ENCODE measurements at regions not wholly inside any gene's neighbourhood (a gene's known extent, or its start where the extent isn't known, plus 50 kb on each side); places are given as distances from the start of the nearest gene placed in this dataset.

GRCh38 chr14:101460521-101460920 is 100.8 kb upstream of the DIO3 start:
- Histone ChIP-seq H3K9me3 (ENCODE audit: low read length) (no peaks in the 10 kb centered on the region), H3K27me3 (ENCODE audit: insufficient read depth, low read depth, low read length) (peaks cover 56% of the 10 kb centered on the region)
- TF ChIP-seq EP300 (conservative IDR thresholded peaks at IDR 0.05; ENCODE audit: poor library complexity, severe bottlenecking), result no peak
- no peak for TF ChIP-seq SMC3 (conservative IDR thresholded peaks at IDR 0.05; ENCODE audit: poor library complexity)

DNA sequence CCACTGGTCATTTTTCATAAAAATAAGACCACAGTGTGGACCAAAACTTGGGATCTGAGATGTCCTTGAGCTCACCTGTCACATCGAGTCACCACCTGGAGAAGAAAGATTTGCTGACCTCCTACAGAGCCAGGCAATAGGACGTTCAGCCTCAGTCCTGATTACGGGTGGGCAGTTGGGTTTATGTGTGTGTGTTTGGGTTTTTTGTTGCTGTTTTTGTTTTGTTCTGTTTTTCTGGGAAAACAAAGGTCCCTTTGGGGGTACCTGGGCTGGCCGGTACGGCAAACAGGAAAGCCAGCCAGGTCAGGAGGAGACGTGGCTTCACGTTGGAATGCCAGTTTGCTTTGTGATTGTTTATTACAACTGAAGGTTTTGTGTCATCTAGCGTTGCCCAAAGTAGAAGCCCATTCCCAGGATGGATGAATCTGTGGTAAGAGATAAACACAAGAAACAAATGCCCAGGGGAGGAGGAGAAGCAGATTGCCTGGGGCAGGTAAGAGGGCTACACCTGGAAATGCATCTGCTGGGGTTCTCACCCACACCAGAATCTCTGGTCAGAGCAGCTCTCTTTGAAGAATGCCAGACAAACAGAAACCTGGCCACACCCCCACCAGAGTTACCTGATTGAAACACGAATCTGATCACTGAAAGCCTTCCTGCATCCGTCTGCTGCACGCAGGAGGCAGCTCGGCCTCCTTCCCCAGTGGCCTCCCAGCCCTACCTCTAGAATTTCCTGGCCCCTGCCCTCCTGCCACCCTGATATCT is 100.1 kb upstream of the DIO3 start:
- TF ChIP-seq RAD21 (conservative IDR thresholded peaks at IDR 0.05) (no peak), MXI1 (conservative IDR thresholded peaks at IDR 0.05; ENCODE audit: poor library complexity, severe bottlenecking) (no peak), EZH2 (IDR thresholded peaks at IDR 0.05; ENCODE audit: borderline replicate concordance, insufficient read depth, low read length, poor library complexity, severe bottlenecking) (no peak)
- TF ChIP-seq, protein P1, sequence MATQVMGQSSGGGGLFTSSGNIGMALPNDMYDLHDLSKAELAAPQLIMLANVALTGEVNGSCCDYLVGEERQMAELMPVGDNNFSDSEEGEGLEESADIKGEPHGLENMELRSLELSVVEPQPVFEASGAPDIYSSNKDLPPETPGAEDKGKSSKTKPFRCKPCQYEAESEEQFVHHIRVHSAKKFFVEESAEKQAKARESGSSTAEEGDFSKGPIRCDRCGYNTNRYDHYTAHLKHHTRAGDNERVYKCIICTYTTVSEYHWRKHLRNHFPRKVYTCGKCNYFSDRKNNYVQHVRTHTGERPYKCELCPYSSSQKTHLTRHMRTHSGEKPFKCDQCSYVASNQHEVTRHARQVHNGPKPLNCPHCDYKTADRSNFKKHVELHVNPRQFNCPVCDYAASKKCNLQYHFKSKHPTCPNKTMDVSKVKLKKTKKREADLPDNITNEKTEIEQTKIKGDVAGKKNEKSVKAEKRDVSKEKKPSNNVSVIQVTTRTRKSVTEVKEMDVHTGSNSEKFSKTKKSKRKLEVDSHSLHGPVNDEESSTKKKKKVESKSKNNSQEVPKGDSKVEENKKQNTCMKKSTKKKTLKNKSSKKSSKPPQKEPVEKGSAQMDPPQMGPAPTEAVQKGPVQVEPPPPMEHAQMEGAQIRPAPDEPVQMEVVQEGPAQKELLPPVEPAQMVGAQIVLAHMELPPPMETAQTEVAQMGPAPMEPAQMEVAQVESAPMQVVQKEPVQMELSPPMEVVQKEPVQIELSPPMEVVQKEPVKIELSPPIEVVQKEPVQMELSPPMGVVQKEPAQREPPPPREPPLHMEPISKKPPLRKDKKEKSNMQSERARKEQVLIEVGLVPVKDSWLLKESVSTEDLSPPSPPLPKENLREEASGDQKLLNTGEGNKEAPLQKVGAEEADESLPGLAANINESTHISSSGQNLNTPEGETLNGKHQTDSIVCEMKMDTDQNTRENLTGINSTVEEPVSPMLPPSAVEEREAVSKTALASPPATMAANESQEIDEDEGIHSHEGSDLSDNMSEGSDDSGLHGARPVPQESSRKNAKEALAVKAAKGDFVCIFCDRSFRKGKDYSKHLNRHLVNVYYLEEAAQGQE (IDR thresholded peaks at IDR 0.05; ENCODE audit: borderline replicate concordance), result no peak
- TF ChIP-seq, protein P2, sequence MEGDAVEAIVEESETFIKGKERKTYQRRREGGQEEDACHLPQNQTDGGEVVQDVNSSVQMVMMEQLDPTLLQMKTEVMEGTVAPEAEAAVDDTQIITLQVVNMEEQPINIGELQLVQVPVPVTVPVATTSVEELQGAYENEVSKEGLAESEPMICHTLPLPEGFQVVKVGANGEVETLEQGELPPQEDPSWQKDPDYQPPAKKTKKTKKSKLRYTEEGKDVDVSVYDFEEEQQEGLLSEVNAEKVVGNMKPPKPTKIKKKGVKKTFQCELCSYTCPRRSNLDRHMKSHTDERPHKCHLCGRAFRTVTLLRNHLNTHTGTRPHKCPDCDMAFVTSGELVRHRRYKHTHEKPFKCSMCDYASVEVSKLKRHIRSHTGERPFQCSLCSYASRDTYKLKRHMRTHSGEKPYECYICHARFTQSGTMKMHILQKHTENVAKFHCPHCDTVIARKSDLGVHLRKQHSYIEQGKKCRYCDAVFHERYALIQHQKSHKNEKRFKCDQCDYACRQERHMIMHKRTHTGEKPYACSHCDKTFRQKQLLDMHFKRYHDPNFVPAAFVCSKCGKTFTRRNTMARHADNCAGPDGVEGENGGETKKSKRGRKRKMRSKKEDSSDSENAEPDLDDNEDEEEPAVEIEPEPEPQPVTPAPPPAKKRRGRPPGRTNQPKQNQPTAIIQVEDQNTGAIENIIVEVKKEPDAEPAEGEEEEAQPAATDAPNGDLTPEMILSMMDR (IDR thresholded peaks at IDR 0.05; ENCODE audit: poor library complexity, severe bottlenecking), result no peak
- no peak overlapping the region for H3K9ac ChIP-seq (ENCODE audit: low read length)
- H3K4me3 ChIP-seq (ENCODE audit: low read length), result no peak overlapping the region
- no peak overlapping the region for H2AFZ ChIP-seq (ENCODE audit: low read depth, low read length)
- H3K27ac ChIP-seq (ENCODE audit: low read length), result no peak overlapping the region
- H3K79me2 ChIP-seq (replicated peaks; ENCODE audit: insufficient read depth, low read length), result no peaks in the 10 kb centered on the region
- H3K27me3 ChIP-seq (ENCODE audit: insufficient read depth, low read depth, low read length), result peaks cover 50% of the 10 kb centered on the region
- H3F3A ChIP-seq (ENCODE audit: insufficient read depth, low read length, poor library complexity, severe bottlenecking), result no peaks in the 10 kb centered on the region
- H3K4me2 ChIP-seq (ENCODE audit: low read length), result no peak overlapping the region
- H3K36me3 ChIP-seq (ENCODE audit: insufficient read depth, low read length), result no peaks in the 10 kb centered on the region
- H3K9me3 ChIP-seq (ENCODE audit: low read length), result no peaks in the 10 kb centered on the region
- no peaks in the 10 kb centered on the region for H4K20me1 ChIP-seq (ENCODE audit: insufficient read depth)
- no peaks in the 10 kb centered on the region for H3K9me2 ChIP-seq (ENCODE audit: insufficient read depth, low read length)

More at GRCh38 chr14:101460521-101460920, 100.8 kb upstream of the DIO3 start:
- Histone ChIP-seq H3K79me2 (replicated peaks; ENCODE audit: insufficient read depth, low read length) (no peaks in the 10 kb centered on the region), H4K20me1 (ENCODE audit: insufficient read depth) (no peaks in the 10 kb centered on the region), H3K4me2 (ENCODE audit: low read length) (no peak overlapping the region), H3K36me3 (ENCODE audit: insufficient read depth, low read length) (no peaks in the 10 kb centered on the region), H3K4me3 (ENCODE audit: low read length) (no peak overlapping the region), H2AFZ (ENCODE audit: low read depth, low read length) (no peak overlapping the region), H3K9me2 (ENCODE audit: insufficient read depth, low read length) (no peaks in the 10 kb centered on the region), H3K9ac (ENCODE audit: low read length) (no peak overlapping the region), H3F3A (ENCODE audit: insufficient read depth, low read length, poor library complexity, severe bottlenecking) (no peaks in the 10 kb centered on the region), H3K27ac (ENCODE audit: low read length) (no peak overlapping the region)

DNA sequence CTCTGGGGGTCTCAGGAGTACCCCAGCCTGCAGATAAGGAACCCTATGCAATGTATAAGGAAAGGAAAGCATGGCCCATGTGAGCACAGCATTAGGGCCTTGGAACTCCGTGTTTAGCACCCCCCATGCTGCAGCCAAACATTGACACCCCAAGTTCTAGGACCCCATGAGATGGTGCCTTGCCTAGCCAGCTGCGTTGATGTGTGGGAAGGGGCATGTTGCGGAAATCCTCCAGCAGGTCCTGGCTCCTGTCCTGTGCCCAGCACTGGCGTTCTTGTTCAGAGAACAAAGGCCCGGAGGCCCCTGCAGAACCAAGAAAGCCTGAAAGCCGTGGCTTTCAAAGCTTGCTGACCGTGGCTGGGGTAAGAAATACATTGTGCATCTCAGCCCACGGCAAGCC is 99.4 kb upstream of the DIO3 start:
- Histone ChIP-seq H3K36me3 (ENCODE audit: insufficient read depth, low read length) (no peaks in the 10 kb centered on the region), H4K20me1 (ENCODE audit: insufficient read depth) (no peaks in the 10 kb centered on the region), H2AFZ (ENCODE audit: low read depth, low read length) (no peak overlapping the region), H3K4me3 (ENCODE audit: low read length) (no peak overlapping the region), H3K27me3 (ENCODE audit: insufficient read depth, low read depth, low read length) (peaks cover 42% of the 10 kb centered on the region), H3K27ac (ENCODE audit: low read length) (no peak overlapping the region), H3K79me2 (replicated peaks; ENCODE audit: insufficient read depth, low read length) (no peaks in the 10 kb centered on the region), H3K9ac (ENCODE audit: low read length) (no peak overlapping the region), H3K9me3 (ENCODE audit: low read length) (no peaks in the 10 kb centered on the region), H3K4me2 (ENCODE audit: low read length) (no peak overlapping the region), H3K9me2 (ENCODE audit: insufficient read depth, low read length) (no peaks in the 10 kb centered on the region), H3F3A (ENCODE audit: insufficient read depth, low read length, poor library complexity, severe bottlenecking) (no peaks in the 10 kb centered on the region)
- TF ChIP-seq, protein P2 (IDR thresholded peaks at IDR 0.05; ENCODE audit: poor library complexity, severe bottlenecking), result no peak
- TF ChIP-seq TAF1 (IDR thresholded peaks at IDR 0.05; ENCODE audit: low read depth), result no peak
- TF ChIP-seq, protein P1 (IDR thresholded peaks at IDR 0.05; ENCODE audit: borderline replicate concordance), result no peak
- TF ChIP-seq EZH2 (IDR thresholded peaks at IDR 0.05; ENCODE audit: borderline replicate concordance, insufficient read depth, low read length, poor library complexity, severe bottlenecking), result no peak
- no peak for TF ChIP-seq MXI1 (conservative IDR thresholded peaks at IDR 0.05; ENCODE audit: poor library complexity, severe bottlenecking)
- TF ChIP-seq EP300 (conservative IDR thresholded peaks at IDR 0.05; ENCODE audit: poor library complexity, severe bottlenecking), result no peak
- TF ChIP-seq RAD21 (conservative IDR thresholded peaks at IDR 0.05), result no peak
- no peak for TF ChIP-seq SMC3 (conservative IDR thresholded peaks at IDR 0.05; ENCODE audit: poor library complexity)
- no peak for TF ChIP-seq POLR2AphosphoS5 (IDR thresholded peaks at IDR 0.05)

All from neural cell (in vitro differentiated cells).